Heart right ventricle (tissue), 16 donors: ENCODE measurements at regions not wholly inside any gene's neighbourhood (a gene's known extent, or its start where the extent isn't known, plus 50 kb on each side); places are given as distances from the start of the nearest gene placed in this dataset.

Source experiments
- ATAC-seq, 8 donors: fragments of 200-7000 bp; cut with Tn5 transposase; one replicate each; pipeline ENCODE4 v1.9.1; 2020; ENCODE audit warnings: mild to moderate bottlenecking in 8 of 8, moderate library complexity in 8 of 8, moderate number of reproducible peaks in 1 of 8
- DNase-seq, 2 donors: peaks; one replicate each; pipeline ENCODE4 v3.0.0-alpha.2; 2020
- H3K27ac ChIP-seq, 10 donors: fragments of 200-600 bp; sonication (generic) in 2 of 10; one replicate each; pipeline versions ENCODE4 v1.5.0 to v1.8.0; 2020 to 2022; ENCODE audit warnings: mild to moderate bottlenecking in 3 of 10
- H3K27me3 ChIP-seq, 7 donors: fragments of 200-600 bp; one replicate each; pipeline ENCODE4 v1.8.0; 2021 to 2022; ENCODE audit warnings: mild to moderate bottlenecking in 2 of 7
- H3K36me3 ChIP-seq, 9 donors: fragments of 200-600 bp; sonication (generic) in 1 of 9; one replicate each; pipeline versions ENCODE4 v1.5.0 to v1.8.0; 2020 to 2022; ENCODE audit warnings: mild to moderate bottlenecking in 2 of 9
- H3K4me1 ChIP-seq, 9 donors: fragments of 200-600 bp; sonication (generic) in 1 of 9; one replicate each; pipeline versions ENCODE4 v1.5.0 to v1.8.0; 2020 to 2022; ENCODE audit warnings: mild to moderate bottlenecking in 4 of 9
- H3K4me3 ChIP-seq, 10 donors: fragments of 200-600 bp; sonication (generic) in 2 of 10; one replicate each; pipeline versions ENCODE4 v1.5.0 to v1.8.0; 2020 to 2022; ENCODE audit warnings: mild to moderate bottlenecking in 7 of 10, moderate library complexity in 2 of 10
- H3K9me3 ChIP-seq, 11 donors: fragments of 200-600 bp in 10 of 11; sonication (generic) in 2 of 11; one replicate each; pipeline versions ENCODE4 v1.5.0 to v1.8.0; 2013 to 2022; ENCODE audit warnings: mild to moderate bottlenecking in 2 of 11, control low read depth in 1 of 11, moderate library complexity in 1 of 11
- WGBS, 2 donors: extraction: QIAGEN DNeasy Blood & Tissue Kit; methylation state at CpG; one replicate each; pipeline ENCODE4 v1.1.7; 2013; ENCODE audit warnings: inconsistent platforms in 1 of 2; 5-methylcytosine and 5-hydroxymethylcytosine counted together
- intact Hi-C, 10 donors: fragments of 100-400 bp; cut with DNase I; formaldehyde crosslinking; loops; one replicate each; pipeline versions ENCODE4 v1.11.1 to v1.14.2; 2022
- TF ChIP-seq, protein P1 (sequence below), 9 donors: fragments of 200-600 bp; sonication (generic) in 2 of 9; IDR thresholded peaks; one replicate each; pipeline versions ENCODE4 v1.5.0 to v1.8.0; 2021 to 2022; ENCODE audit warnings: antibody characterized with exemption in 9 of 9, mild to moderate bottlenecking in 5 of 9, moderate library complexity in 1 of 9
- donor health status: Arrhythmogenic right ventricular cardiomyopathy.
- donor health status: ischemic (EF 13 %, LVEDD 7.1; RV severe dilation, severe dysfunction).
- donor health status: healthy with polysubstance abuse.
- donor health status: DM: no; HTN: yes; CAD: no.
- donor health status: DM: no; HTN: no; CAD: no.
- donor health status: ischemic (EF 25% LVEDD 6.9; RV normal size, moderate dysfunction).
- donor health status: ischemic (EF 25% LVEDD 5.7; RV mildly dilated, moderate dysfunction).
- donor health status: healthy.
- donor health status: DM: yes; HTN: yes; CAD: no.
- donor health status: Ischemic cardiomyopathy.
- donor health status: ischemic (EF 35%, LVEDD 5.7; RV mildly dilated, moderate dysfunction).
- donor health status: nonischemic (EF 11% LVEDD 7.7; RV severe dilation, severe dysfunction).
- donor health status: DM: yes; HTN: yes; CAD: no.
- donor health status: PGD.
- donor health status: ischemic (EF 29% LVEDD 5.4; RV normal size, mild dysfunction).
- donor health status: nonischemic (EF 23%, LVEDD 6.1; RV moderate dilation, normal function).

DNA sequence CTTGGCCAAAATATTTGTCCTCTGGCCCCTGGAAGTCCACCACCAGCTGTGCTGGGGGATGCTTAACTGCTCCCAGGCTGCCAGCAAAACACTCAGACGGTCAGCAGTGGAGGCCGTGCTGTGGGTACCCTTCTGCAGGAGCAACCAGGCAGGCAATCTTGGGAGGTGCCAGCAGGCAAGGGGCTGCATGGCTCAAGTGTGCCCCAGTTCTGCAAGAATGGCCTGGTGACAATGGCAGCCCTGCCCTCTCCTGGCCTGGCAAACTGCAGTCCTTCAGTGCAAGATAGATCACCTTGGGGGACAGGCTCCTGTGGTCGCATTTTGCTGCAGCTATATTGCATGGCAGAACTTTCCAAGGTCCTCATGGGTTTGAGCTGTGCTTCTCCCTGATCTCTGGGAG is 728.3 kb downstream of the TMTC2 start:
- no peaks in the 10 kb centered on the region for H3K27me3 ChIP-seq
- TF ChIP-seq, protein P1, sequence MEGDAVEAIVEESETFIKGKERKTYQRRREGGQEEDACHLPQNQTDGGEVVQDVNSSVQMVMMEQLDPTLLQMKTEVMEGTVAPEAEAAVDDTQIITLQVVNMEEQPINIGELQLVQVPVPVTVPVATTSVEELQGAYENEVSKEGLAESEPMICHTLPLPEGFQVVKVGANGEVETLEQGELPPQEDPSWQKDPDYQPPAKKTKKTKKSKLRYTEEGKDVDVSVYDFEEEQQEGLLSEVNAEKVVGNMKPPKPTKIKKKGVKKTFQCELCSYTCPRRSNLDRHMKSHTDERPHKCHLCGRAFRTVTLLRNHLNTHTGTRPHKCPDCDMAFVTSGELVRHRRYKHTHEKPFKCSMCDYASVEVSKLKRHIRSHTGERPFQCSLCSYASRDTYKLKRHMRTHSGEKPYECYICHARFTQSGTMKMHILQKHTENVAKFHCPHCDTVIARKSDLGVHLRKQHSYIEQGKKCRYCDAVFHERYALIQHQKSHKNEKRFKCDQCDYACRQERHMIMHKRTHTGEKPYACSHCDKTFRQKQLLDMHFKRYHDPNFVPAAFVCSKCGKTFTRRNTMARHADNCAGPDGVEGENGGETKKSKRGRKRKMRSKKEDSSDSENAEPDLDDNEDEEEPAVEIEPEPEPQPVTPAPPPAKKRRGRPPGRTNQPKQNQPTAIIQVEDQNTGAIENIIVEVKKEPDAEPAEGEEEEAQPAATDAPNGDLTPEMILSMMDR (IDR thresholded peaks at IDR 0.05), result no peak
- no peaks in the 10 kb centered on the region for H3K36me3 ChIP-seq
- H3K27ac ChIP-seq, result no peak overlapping the region
- H3K9me3 ChIP-seq, result peaks cover 0 to 8% (median 0%) of the 10 kb centered on the region in 11 donors
- no peak for ATAC-seq
- intact Hi-C loops, result no loop called here
- no peak for DNase-seq
- no peaks in the 10 kb centered on the region for H3K4me1 ChIP-seq
- WGBS, 2 donors, result 86% methylated on average over 3 of the region's 3 CpGs
- no peak overlapping the region for H3K4me3 ChIP-seq

DNA sequence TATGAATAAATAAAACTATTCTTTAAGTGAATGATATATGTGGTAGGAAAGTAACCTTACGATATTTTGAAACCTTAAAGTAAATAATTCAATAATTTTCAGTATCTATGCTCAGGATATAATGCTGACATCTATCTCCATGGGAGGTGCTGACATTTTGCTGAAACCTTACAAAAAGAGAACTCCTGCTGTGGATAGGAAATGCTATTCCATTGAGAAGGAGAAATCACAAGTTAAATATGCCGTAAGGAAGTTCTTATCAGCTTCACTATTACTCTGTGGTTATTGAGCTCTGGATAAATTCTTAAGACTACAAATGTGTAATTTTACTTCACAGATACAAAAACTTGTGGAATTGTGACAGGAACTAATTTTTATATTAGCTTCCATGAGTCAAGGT is 722.1 kb downstream of the TMTC2 start:
- WGBS, 2 donors, result 71 to 75% methylated on average over 2 of the region's 2 CpGs
- ATAC-seq (no peak), DNase-seq (no peak)
- TF ChIP-seq, protein P1 (IDR thresholded peaks at IDR 0.05), result no peak
- H3K9me3 ChIP-seq, result peaks cover 0 to 12% (median 0%) of the 10 kb centered on the region in 11 donors
- no peaks in the 10 kb centered on the region for H3K27me3 ChIP-seq
- H3K4me1 ChIP-seq, result no peaks in the 10 kb centered on the region
- no peak overlapping the region for H3K27ac ChIP-seq
- no peak overlapping the region for H3K4me3 ChIP-seq
- intact Hi-C loops, result no loop called here
- H3K36me3 ChIP-seq, result no peaks in the 10 kb centered on the region

DNA sequence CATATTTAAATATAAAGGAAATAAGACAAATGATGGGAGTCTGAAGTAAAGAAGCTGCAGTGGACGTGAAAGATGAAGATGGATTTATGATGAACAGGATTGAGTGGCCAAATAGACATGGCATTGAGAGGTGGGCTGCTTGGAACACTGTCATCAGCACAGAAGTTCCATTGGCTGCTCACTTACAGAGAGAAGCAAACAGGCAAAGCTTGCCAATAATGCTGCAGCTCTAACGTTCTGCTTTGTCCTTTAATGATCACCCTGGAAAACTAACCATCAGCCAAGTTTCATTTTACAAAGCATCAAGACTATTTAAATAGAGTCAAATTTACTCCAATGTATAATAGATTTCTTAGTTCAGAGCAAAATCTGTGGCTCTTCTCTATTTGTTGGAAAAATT is 721.4 kb downstream of the TMTC2 start:
- TF ChIP-seq, protein P1 (IDR thresholded peaks at IDR 0.05), result no peak
- 47 to 52% methylated on average over 2 of the region's 2 CpGs for WGBS, 2 donors
- Histone ChIP-seq H3K27ac (no peak overlapping the region), H3K36me3 (no peaks in the 10 kb centered on the region), H3K27me3 (no peaks in the 10 kb centered on the region), H3K4me3 (no peak overlapping the region), H3K9me3 (peaks cover 0 to 12% (median 0%) of the 10 kb centered on the region in 11 donors), H3K4me1 (no peaks in the 10 kb centered on the region)
- ATAC-seq (no peak), DNase-seq (no peak)
- intact Hi-C loops, result no loop called here

DNA sequence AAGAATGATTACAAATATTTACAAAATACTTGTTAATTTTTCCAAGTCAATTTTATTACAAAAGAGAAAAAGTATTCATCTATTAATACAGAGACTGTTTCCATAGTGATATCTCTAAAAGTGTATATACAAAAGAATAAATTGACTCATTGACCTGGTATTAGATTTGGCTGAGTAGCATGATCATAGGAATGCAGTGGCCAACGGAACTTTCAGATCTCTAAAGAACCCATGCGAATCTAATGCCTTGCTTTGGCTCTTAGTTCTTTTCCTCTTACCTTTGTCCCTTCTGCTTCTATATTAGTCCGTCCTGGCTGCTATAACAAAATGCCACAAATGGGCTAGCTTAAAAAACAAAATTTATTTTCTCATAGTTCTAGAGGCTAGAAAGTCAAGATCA is 717.8 kb downstream of the TMTC2 start:
- H3K9me3 ChIP-seq, result peaks cover 0 to 12% (median 0%) of the 10 kb centered on the region in 11 donors
- DNase-seq (no peak), ATAC-seq (no peak)
- H3K27ac ChIP-seq, result no peak overlapping the region
- no peaks in the 10 kb centered on the region for H3K36me3 ChIP-seq
- no peaks in the 10 kb centered on the region for H3K4me1 ChIP-seq
- TF ChIP-seq, protein P1 (IDR thresholded peaks at IDR 0.05), result no peak
- intact Hi-C loops, result no loop called here
- no peaks in the 10 kb centered on the region for H3K27me3 ChIP-seq
- WGBS, 2 donors, result 91 to 94% methylated on average over 3 of the region's 3 CpGs
- H3K4me3 ChIP-seq, result no peak overlapping the region
